MM.1S (cell line): ENCODE measurements at regions not wholly inside any gene's neighbourhood (a gene's known extent, or its start where the extent isn't known, plus 50 kb on each side); places are given as distances from the start of the nearest gene placed in this dataset.

Source experiments
- CTCF ChIP-seq: fragments of 300-600 bp; sonication (generic); IDR thresholded peaks from 2 replicates; pipeline ENCODE4 v1.5.1; 2016; ENCODE audit warnings: antibody characterized with exemption, low read length, mixed read lengths
- EZH2 ChIP-seq: fragments of 300-600 bp; sonication (generic); optimal IDR thresholded peaks from 2 replicates; pipeline ENCODE3; 2017; ENCODE audit warnings: low read depth, mild to moderate bottlenecking, antibody characterized with exemption, low read length, mixed read lengths

GRCh38 chr10:3944591-3944990 lies 159.6 kb upstream of the KLF6 start:
- TF ChIP-seq CTCF = no peak
- no peak for TF ChIP-seq EZH2
